GM23338 (cell line): ENCODE measurements at regions not wholly inside any gene's neighbourhood (a gene's known extent, or its start where the extent isn't known, plus 50 kb on each side); places are given as distances from the start of the nearest gene placed in this dataset.

ENCODE experiments used
- ATAC-seq: fragments of 200-7000 bp; cut with Tn5 transposase; 3 replicates; pipeline ENCODE4 v1.9.1; 2020
- DNase-seq: peaks from one replicate; pipeline ENCODE4 v3.0.0-alpha.2; 2015; ENCODE audit warnings: low spot score
- H2AFZ ChIP-seq: fragments of 200-600 bp; sonication (generic); 2 replicates; pipeline ENCODE4 v1.8.0; 2016; ENCODE audit warnings: antibody characterized with exemption, mild to moderate bottlenecking, moderate library complexity
- H3F3A ChIP-seq: fragments of 200-600 bp; sonication (generic); replicated peaks from 2 replicates; pipeline ENCODE4 v1.8.0; 2017; ENCODE audit warnings: antibody characterized with exemption, mixed run types, low read depth
- H3K27ac ChIP-seq: fragments of 200-600 bp; sonication (generic); 2 replicates; pipeline ENCODE4 v1.6.1; 2016; ENCODE audit warnings: low read depth
- H3K27me3 ChIP-seq: fragments of 200-600 bp; sonication (generic); 2 replicates; pipeline ENCODE4 v1.8.0; 2016; ENCODE audit warnings: mild to moderate bottlenecking, mixed run types, moderate library complexity; ENCODE audit not compliant: insufficient read depth
- H3K36me3 ChIP-seq: fragments of 200-600 bp; sonication (generic); 2 replicates; pipeline ENCODE4 v1.8.0; 2016; ENCODE audit warnings: mild to moderate bottlenecking; ENCODE audit not compliant: insufficient read depth
- H3K4me1 ChIP-seq: fragments of 200-600 bp; sonication (generic); 2 replicates; pipeline ENCODE4 v1.8.0; 2016; ENCODE audit warnings: mild to moderate bottlenecking, moderate library complexity; ENCODE audit not compliant: insufficient read depth
- H3K4me2 ChIP-seq: fragments of 200-600 bp; sonication (generic); 2 replicates; pipeline ENCODE4 v1.7.1; 2017; ENCODE audit warnings: mixed run types
- H3K4me3 ChIP-seq: fragments of 200-600 bp; sonication (generic); 2 replicates; pipeline ENCODE4 v1.6.1; 2016; ENCODE audit warnings: mixed run types
- H3K79me2 ChIP-seq: fragments of 200-600 bp; sonication (generic); replicated peaks from 2 replicates; pipeline ENCODE4 v1.8.0; 2017; ENCODE audit warnings: mild to moderate bottlenecking; ENCODE audit not compliant: insufficient read depth
- H3K9me2 ChIP-seq: fragments of 200-600 bp; sonication (generic); 2 replicates; pipeline ENCODE4 v1.8.0; 2017; ENCODE audit not compliant: insufficient read depth
- H4K20me1 ChIP-seq: fragments of 200-600 bp; sonication (generic); replicated peaks from 2 replicates; pipeline ENCODE4 v1.8.0; 2017; ENCODE audit warnings: mild to moderate bottlenecking; ENCODE audit not compliant: insufficient read depth
- H3K27ac Mint-ChIP-seq: 2 replicates; pipeline ENCODE4 v1.8.0; 2020; ENCODE audit warnings: inconsistent platforms, mild to moderate bottlenecking, moderate library complexity, mixed read lengths
- H3K27me3 Mint-ChIP-seq: 3 replicates; pipeline ENCODE4 v1.8.0; 2022; ENCODE audit warnings: low read depth, mild to moderate bottlenecking, moderate library complexity, mixed read lengths, inconsistent platforms; ENCODE audit not compliant: insufficient read depth, poor library complexity
- H3K36me3 Mint-ChIP-seq: 3 replicates; pipeline ENCODE4 v1.8.0; 2021; ENCODE audit warnings: low read depth, mild to moderate bottlenecking, inconsistent platforms, moderate library complexity, mixed read lengths
- H3K4me1 Mint-ChIP-seq: 3 replicates; pipeline ENCODE4 v1.8.0; 2020; ENCODE audit warnings: mild to moderate bottlenecking, inconsistent platforms, mixed read lengths
- H3K4me3 Mint-ChIP-seq: 3 replicates; pipeline ENCODE4 v1.8.0; 2021; ENCODE audit warnings: moderate library complexity, mild to moderate bottlenecking, inconsistent platforms, mixed read lengths
- H3K9me3 Mint-ChIP-seq: 3 replicates; pipeline ENCODE4 v1.8.0; 2020; ENCODE audit warnings: moderate library complexity, mild to moderate bottlenecking, inconsistent platforms, mixed read lengths
- CREB1 ChIP-seq: fragments of 250-450 bp; sonication (Bioruptor Pico); IDR thresholded peaks from 2 replicates; pipeline ENCODE4 v1.5.0; 2020; ENCODE audit warnings: low read depth, mild to moderate bottlenecking, moderate library complexity
- CTCF ChIP-seq, 2 experiments: fragments of 200-600 bp in 1 of 2; sonication (generic) in 1 of 2; conservative IDR thresholded peaks; 2 replicates each; pipeline versions ENCODE4 v1.5.1 to v1.6.1; 2016 to 2017; ENCODE audit warnings: antibody characterized with exemption in 2 of 2, low read depth in 2 of 2, mild to moderate bottlenecking in 2 of 2, moderate library complexity in 1 of 2
- EZH2 ChIP-seq: fragments of 200-600 bp; sonication (generic); IDR thresholded peaks from one replicate; pipeline ENCODE4 v1.8.0; 2017; ENCODE audit warnings: antibody characterized with exemption, mild to moderate bottlenecking, low read depth; ENCODE audit not compliant: unreplicated experiment
- EZH2phosphoT487 ChIP-seq: fragments of 200-600 bp; sonication (generic); IDR thresholded peaks from one replicate; pipeline ENCODE4 v1.8.1; 2018; ENCODE audit warnings: antibody characterized with exemption; ENCODE audit not compliant: unreplicated experiment
- POLR2AphosphoS5 ChIP-seq: IDR thresholded peaks from 2 replicates; pipeline ENCODE4 v1.6.1; 2016; ENCODE audit warnings: antibody characterized with exemption, low read depth
- REST ChIP-seq: IDR thresholded peaks from one replicate; pipeline ENCODE4 v1.6.1; 2018; ENCODE audit warnings: antibody characterized with exemption; ENCODE audit not compliant: unreplicated experiment
- STAT1 ChIP-seq: IDR thresholded peaks from one replicate; pipeline ENCODE4 v1.6.1; 2016; ENCODE audit warnings: antibody characterized with exemption; ENCODE audit not compliant: unreplicated experiment
- ZNF331 ChIP-seq: fragments of 250-450 bp; sonication (Bioruptor Pico); IDR thresholded peaks from 2 replicates; pipeline ENCODE4 v1.5.0; 2020; ENCODE audit warnings: low read depth, mild to moderate bottlenecking, moderate library complexity

- no peak for TF ChIP-seq POLR2AphosphoS5
- no peak for TF ChIP-seq EZH2
- TF ChIP-seq REST, result no peak
- no peak for TF ChIP-seq CREB1 (CRISPR knock-in tag)
Measured at GRCh38 chr10:78429984-78430383, 396.3 kb downstream of the RPS24 start (continued).

GRCh38 chr10:78432583-78432982 is 398.9 kb downstream of the RPS24 start:
- Mint-ChIP-seq H3K4me1 (peaks cover 5% of the 10 kb centered on the region; the same call in 2 of the 3 replicates), H3K27ac (no peak overlapping the region), H3K4me3 (no peak overlapping the region), H3K9me3 (no peaks in the 10 kb centered on the region), H3K36me3 (no peaks in the 10 kb centered on the region), H3K27me3 (peaks cover 5% of the 10 kb centered on the region)
- no peak for TF ChIP-seq EZH2phosphoT487
- TF ChIP-seq STAT1, result no peak
- no peak for TF ChIP-seq ZNF331 (CRISPR knock-in tag)
- no peak for TF ChIP-seq REST
- peak in 1 of 2 experiments; percentile 48; a peak in 2 of 4 replicates for TF ChIP-seq CTCF (conservative IDR thresholded peaks at IDR 0.05; ENCODE audit: low read depth in 2 of 2)
- Histone ChIP-seq H4K20me1 (no peaks in the 10 kb centered on the region), H3K9me2 (no peaks in the 10 kb centered on the region; the same call in 1 of the 2 replicates), H3K27ac (no peak overlapping the region), H3K4me1 (no peaks in the 10 kb centered on the region), H3F3A (no peaks in the 10 kb centered on the region), H3K79me2 (no peaks in the 10 kb centered on the region), H3K27me3 (no peaks in the 10 kb centered on the region), H3K36me3 (no peaks in the 10 kb centered on the region), H3K4me2 (no peak overlapping the region), H3K4me3 (no peak overlapping the region), H2AFZ (peak overlapping the region; percentile 47; the same call in 1 of the 2 replicates)
- no peak for DNase-seq
- ATAC-seq, result peak; percentile 72
